Erythroblast (primary cell): ENCODE measurements at regions not wholly inside any gene's neighbourhood (a gene's known extent, or its start where the extent isn't known, plus 50 kb on each side); places are given as distances from the start of the nearest gene placed in this dataset.

Experiments used
- GATA1 ChIP-seq: IDR thresholded peaks from 2 replicates; pipeline ENCODE4 v1.6.1; 2011; ENCODE audit warnings: low read depth, mild to moderate bottlenecking, control low read depth, low read length, moderate library complexity
- POLR2A ChIP-seq: IDR thresholded peaks from 2 replicates; pipeline ENCODE4 v1.6.1; 2011; ENCODE audit warnings: mild to moderate bottlenecking, low read length

- no peak for TF ChIP-seq POLR2A
- no peak for TF ChIP-seq GATA1
Measured at GRCh38 chr12:87202189-87202588, 827.0 kb downstream of the C12orf50 start.
